Trophoblast cell (in vitro differentiated cells and primary cell): ENCODE measurements at regions not wholly inside any gene's neighbourhood (a gene's known extent, or its start where the extent isn't known, plus 50 kb on each side); places are given as distances from the start of the nearest gene placed in this dataset.

ENCODE experiments used
- DNase-seq, 2 donors: peaks; one replicate each; pipeline ENCODE4 v3.0.0-alpha.2; 2016
- H2AFZ ChIP-seq: 2 replicates; pipeline ENCODE4 v1.6.1; 2013; ENCODE audit warnings: low read length, moderate library complexity, mild to moderate bottlenecking; ENCODE audit not compliant: insufficient read depth, poor library complexity
- H2AK5ac ChIP-seq: 2 replicates; pipeline ENCODE4 v1.6.1; 2013; ENCODE audit warnings: mild to moderate bottlenecking, low read length
- H2BK120ac ChIP-seq: 2 replicates; pipeline ENCODE4 v1.6.1; 2013; ENCODE audit warnings: low read length, mild to moderate bottlenecking, moderate library complexity; ENCODE audit not compliant: insufficient read depth, poor library complexity
- H2BK12ac ChIP-seq: 2 replicates; pipeline ENCODE4 v1.6.1; 2013; ENCODE audit warnings: mild to moderate bottlenecking, low read length, moderate library complexity
- H2BK5ac ChIP-seq: 2 replicates; pipeline ENCODE4 v1.6.1; 2013; ENCODE audit warnings: low read length, low read depth, moderate library complexity, mild to moderate bottlenecking; ENCODE audit not compliant: poor library complexity
- H3K14ac ChIP-seq: 2 replicates; pipeline ENCODE4 v1.6.1; 2013; ENCODE audit warnings: mild to moderate bottlenecking, low read length
- H3K18ac ChIP-seq: 2 replicates; pipeline ENCODE4 v1.6.1; 2013; ENCODE audit warnings: mild to moderate bottlenecking, low read length
- H3K23ac ChIP-seq: 2 replicates; pipeline ENCODE4 v1.6.1; 2013; ENCODE audit warnings: low read length
- H3K27ac ChIP-seq: 2 replicates; pipeline ENCODE4 v1.5.1; 2013; ENCODE audit warnings: low read depth, mild to moderate bottlenecking, inconsistent platforms, low read length, moderate library complexity
- H3K27me3 ChIP-seq: 2 replicates; pipeline ENCODE4 v1.6.1; 2013; ENCODE audit warnings: inconsistent platforms, mild to moderate bottlenecking, low read length, moderate library complexity; ENCODE audit not compliant: insufficient read depth
- H3K36me3 ChIP-seq, 2 experiments: 1 replicate in 1 of 2; 2 replicates in 1 of 2; pipeline ENCODE4 v1.6.1; 2013; ENCODE audit warnings: low read length in 2 of 2, mild to moderate bottlenecking in 2 of 2, moderate library complexity in 1 of 2; ENCODE audit not compliant: insufficient read depth in 2 of 2, control insufficient read depth in 1 of 2
- H3K4ac ChIP-seq: 2 replicates; pipeline ENCODE4 v1.6.1; 2013; ENCODE audit warnings: low read depth, mild to moderate bottlenecking, low read length, moderate library complexity
- H3K4me1 ChIP-seq, 2 experiments: 1 replicate in 1 of 2; 2 replicates in 1 of 2; pipeline ENCODE4 v1.6.1; 2013; ENCODE audit warnings: low read length in 2 of 2, mild to moderate bottlenecking in 2 of 2, moderate library complexity in 1 of 2; ENCODE audit not compliant: insufficient read depth in 2 of 2, control insufficient read depth in 1 of 2
- H3K4me2 ChIP-seq: 2 replicates; pipeline ENCODE4 v1.6.1; 2013; ENCODE audit warnings: inconsistent platforms, mild to moderate bottlenecking, low read length, moderate library complexity
- H3K4me3 ChIP-seq: 2 replicates; pipeline ENCODE4 v1.5.1; 2013; ENCODE audit warnings: mild to moderate bottlenecking, low read depth, low read length, inconsistent platforms
- H3K79me1 ChIP-seq: one replicate; pipeline ENCODE4 v1.6.1; 2013; ENCODE audit warnings: low read length
- H3K79me2 ChIP-seq: 2 replicates; pipeline ENCODE4 v1.6.1; 2013; ENCODE audit warnings: low read length, mild to moderate bottlenecking; ENCODE audit not compliant: control insufficient read depth, insufficient read depth, poor library complexity
- H3K9ac ChIP-seq: 2 replicates; pipeline ENCODE4 v1.6.1; 2013; ENCODE audit warnings: mild to moderate bottlenecking, low read length
- H3K9me3 ChIP-seq: 2 replicates; pipeline ENCODE4 v1.6.1; 2013; ENCODE audit warnings: low read depth, mild to moderate bottlenecking, control low read depth, inconsistent platforms, low read length; ENCODE audit not compliant: insufficient read depth
- H4K12ac ChIP-seq: 2 replicates; pipeline ENCODE4 v1.6.1; 2013; ENCODE audit warnings: low read depth, mild to moderate bottlenecking, low read length, moderate library complexity
- H4K8ac ChIP-seq: 2 replicates; pipeline ENCODE4 v1.6.1; 2013; ENCODE audit warnings: low read depth, mild to moderate bottlenecking, low read length, moderate library complexity
- H4K91ac ChIP-seq: one replicate; pipeline ENCODE4 v1.6.1; 2013; ENCODE audit warnings: low read depth, mild to moderate bottlenecking, low read length, moderate library complexity
- WGBS: extraction: QIAGEN DNeasy Blood & Tissue Kit; methylation state at CpG from one replicate; pipeline ENCODE4 v1.1.7; 2013; ENCODE audit warnings: missing lambda C conversion rate; ENCODE audit not compliant: insufficient read length, insufficient coverage; ENCODE audit errors: extremely low coverage; 5-methylcytosine and 5-hydroxymethylcytosine counted together

- DNase-seq: no peak
- H2BK5ac ChIP-seq: no peak overlapping the region
- H3K4ac ChIP-seq: no peak overlapping the region
- H4K8ac ChIP-seq: no peak overlapping the region
- no peak overlapping the region for H4K12ac ChIP-seq
- H3K27me3 ChIP-seq: no peaks in the 10 kb centered on the region
- H3K18ac ChIP-seq: no peak overlapping the region
- no peaks in the 10 kb centered on the region for H3K4me1 ChIP-seq
- no peak overlapping the region for H3K27ac ChIP-seq
- H3K9ac ChIP-seq: no peak overlapping the region
- no peak overlapping the region for H2AK5ac ChIP-seq
- H3K9me3 ChIP-seq: no peaks in the 10 kb centered on the region
- H3K4me2 ChIP-seq: no peak overlapping the region
- H2BK12ac ChIP-seq: no peak overlapping the region
- no peak overlapping the region for H4K91ac ChIP-seq
- no peak overlapping the region for H3K23ac ChIP-seq
- no peak overlapping the region for H2BK120ac ChIP-seq
- H3K79me1 ChIP-seq: no peaks in the 10 kb centered on the region
- no peak overlapping the region for H3K4me3 ChIP-seq
- H2AFZ ChIP-seq: no peak overlapping the region
- H3K79me2 ChIP-seq: no peaks in the 10 kb centered on the region
- no peaks in the 10 kb centered on the region for H3K36me3 ChIP-seq
- WGBS: no CpG with 5 or more reads among the region's 4 CpGs
- no peak overlapping the region for H3K14ac ChIP-seq
Measured at GRCh38 chr6:141335477-141336273, 797.0 kb upstream of the GJE1 start.

- no peaks in the 10 kb centered on the region for H3K36me3 ChIP-seq
- no peak overlapping the region for H3K4me2 ChIP-seq
- H2BK5ac ChIP-seq: no peak overlapping the region
- no peak overlapping the region for H4K91ac ChIP-seq
- H3K9me3 ChIP-seq: no peaks in the 10 kb centered on the region
- H3K4ac ChIP-seq: no peak overlapping the region
- H4K8ac ChIP-seq: no peak overlapping the region
- H3K4me3 ChIP-seq: no peak overlapping the region
- no peak overlapping the region for H3K9ac ChIP-seq
- H2BK12ac ChIP-seq: no peak overlapping the region
- no peak overlapping the region for H3K18ac ChIP-seq
- no peaks in the 10 kb centered on the region for H3K79me2 ChIP-seq
- no peak overlapping the region for H3K23ac ChIP-seq
- no peak overlapping the region for H2BK120ac ChIP-seq
- no peak for DNase-seq
- no peaks in the 10 kb centered on the region for H3K4me1 ChIP-seq
- H4K12ac ChIP-seq: no peak overlapping the region
- H3K14ac ChIP-seq: no peak overlapping the region
- H3K79me1 ChIP-seq: no peaks in the 10 kb centered on the region
- no peaks in the 10 kb centered on the region for H3K27me3 ChIP-seq
- no peak overlapping the region for H2AFZ ChIP-seq
- no peak overlapping the region for H2AK5ac ChIP-seq
- H3K27ac ChIP-seq: no peak overlapping the region
Measured at GRCh38 chr6:141326925-141327324, 805.8 kb upstream of the GJE1 start.

- no peak overlapping the region for H2AK5ac ChIP-seq
- WGBS: no CpG with 5 or more reads among the region's 5 CpGs
- no peak overlapping the region for H2BK12ac ChIP-seq
Measured at GRCh38 chr6:141326426-141326825, 806.3 kb upstream of the GJE1 start.

GRCh38 chr6:141321493-141322347 is 811.0 kb upstream of the GJE1 start:
- no peak overlapping the region for H2BK5ac ChIP-seq
- H3K4me2 ChIP-seq: no peak overlapping the region
- no peak overlapping the region for H3K4me3 ChIP-seq
- H3K36me3 ChIP-seq: no peaks in the 10 kb centered on the region
- no peak overlapping the region for H4K8ac ChIP-seq
- H3K4ac ChIP-seq: no peak overlapping the region
- no peak overlapping the region for H4K91ac ChIP-seq
- no CpG with 5 or more reads among the region's 5 CpGs for WGBS
- no peak overlapping the region for H3K23ac ChIP-seq
- H3K27ac ChIP-seq: no peak overlapping the region
- H3K9ac ChIP-seq: no peak overlapping the region
- H3K14ac ChIP-seq: no peak overlapping the region
- no peak overlapping the region for H2AFZ ChIP-seq
- no peak overlapping the region for H2AK5ac ChIP-seq
- H3K79me1 ChIP-seq: no peaks in the 10 kb centered on the region
- no peaks in the 10 kb centered on the region for H3K27me3 ChIP-seq
- H3K18ac ChIP-seq: no peak overlapping the region
- H2BK120ac ChIP-seq: no peak overlapping the region
- no peak overlapping the region for H2BK12ac ChIP-seq
- no peaks in the 10 kb centered on the region for H3K79me2 ChIP-seq
- no peaks in the 10 kb centered on the region for H3K9me3 ChIP-seq
- peaks cover 0 to 2% of the 10 kb centered on the region in 2 experiments for H3K4me1 ChIP-seq
- peak in 1 of 2 donors; percentile 2 for DNase-seq
- H4K12ac ChIP-seq: no peak overlapping the region

More at GRCh38 chr6:141326426-141326825, 806.3 kb upstream of the GJE1 start:
- no peak overlapping the region for H3K4ac ChIP-seq
- H2AFZ ChIP-seq: no peak overlapping the region
- no peak overlapping the region for H4K8ac ChIP-seq
- no peak overlapping the region for H3K4me2 ChIP-seq
- H3K4me3 ChIP-seq: no peak overlapping the region
- no peak overlapping the region for H3K27ac ChIP-seq
- no peak overlapping the region for H3K9ac ChIP-seq
- no peaks in the 10 kb centered on the region for H3K36me3 ChIP-seq
- no peak overlapping the region for H4K91ac ChIP-seq
- H3K23ac ChIP-seq: no peak overlapping the region
- peak; percentile 62 to 81 for DNase-seq
- H3K27me3 ChIP-seq: no peaks in the 10 kb centered on the region
- H3K79me2 ChIP-seq: no peaks in the 10 kb centered on the region
- no peak overlapping the region for H2BK120ac ChIP-seq
- H3K79me1 ChIP-seq: no peaks in the 10 kb centered on the region
- no peak overlapping the region for H3K14ac ChIP-seq
- no peaks in the 10 kb centered on the region for H3K9me3 ChIP-seq
- no peak overlapping the region for H3K18ac ChIP-seq
- no peak overlapping the region for H2BK5ac ChIP-seq
- no peaks in the 10 kb centered on the region for H3K4me1 ChIP-seq
- no peak overlapping the region for H4K12ac ChIP-seq
